PFSK-1 (cell line): ENCODE measurements at regions not wholly inside any gene's neighbourhood (a gene's known extent, or its start where the extent isn't known, plus 50 kb on each side); places are given as distances from the start of the nearest gene placed in this dataset.

ENCODE experiments used
- POLR2AphosphoS5 ChIP-seq: IDR thresholded peaks from 2 replicates; pipeline ENCODE4 v1.6.1; 2012; ENCODE audit warnings: low read depth, mild to moderate bottlenecking, control low read depth, low read length, moderate library complexity
- REST ChIP-seq, 2 experiments: IDR thresholded peaks; 2 replicates each; pipeline versions ENCODE4 v1.6.1 to v1.8.0; 2011 to 2012; ENCODE audit warnings: low read depth in 2 of 2, low read length in 2 of 2, control low read depth in 1 of 2, inconsistent platforms in 1 of 2, mild to moderate bottlenecking in 1 of 2, moderate library complexity in 1 of 2; ENCODE audit not compliant: insufficient read depth in 1 of 2
- SIN3A ChIP-seq: IDR thresholded peaks from 2 replicates; pipeline ENCODE4 v1.6.1; 2012; ENCODE audit warnings: mild to moderate bottlenecking, low read length, moderate library complexity, borderline replicate concordance; ENCODE audit not compliant: insufficient read depth
- TAF1 ChIP-seq: IDR thresholded peaks from 2 replicates; pipeline ENCODE4 v1.6.1; 2012; ENCODE audit warnings: low read length, control low read depth, borderline replicate concordance; ENCODE audit not compliant: insufficient read depth

- TF ChIP-seq POLR2AphosphoS5 (no peak), SIN3A (no peak), TAF1 (no peak), REST (IDR thresholded peaks at IDR 0.05; ENCODE audit: insufficient read depth in 1 of 2, low read depth in 2 of 2, low read length in 2 of 2) (no peak)
Observed at GRCh38 chr13:66237411-66238062, 992.6 kb downstream of the PCDH9 start.
